Neuronal stem cell (in vitro differentiated cells): ENCODE measurements at regions not wholly inside any gene's neighbourhood (a gene's known extent, or its start where the extent isn't known, plus 50 kb on each side); places are given as distances from the start of the nearest gene placed in this dataset.
"Not testable (repeated sequence)": the region's sequence is repeated elsewhere in the genome, so short reads cannot be mapped to it uniquely, and the experiment has no call there.

ENCODE experiments used
- DNase-seq: peaks from one replicate; pipeline ENCODE4 v3.0.0-alpha.2; 2013; ENCODE audit warnings: low spot score
- H2AFZ ChIP-seq: one replicate; pipeline ENCODE4 v1.6.1; 2013; ENCODE audit warnings: mild to moderate bottlenecking, low read length, inconsistent platforms
- H2AK5ac ChIP-seq: 2 replicates; pipeline ENCODE4 v1.6.1; 2013; ENCODE audit warnings: low read depth, mild to moderate bottlenecking, inconsistent platforms, low read length, moderate library complexity, mixed read lengths
- H2BK120ac ChIP-seq: 2 replicates; pipeline ENCODE4 v1.6.1; 2013; ENCODE audit warnings: low read depth, mild to moderate bottlenecking, inconsistent platforms, low read length, moderate library complexity, mixed read lengths
- H2BK12ac ChIP-seq: one replicate; pipeline ENCODE4 v1.6.1; 2013; ENCODE audit warnings: low read length, inconsistent platforms
- H2BK15ac ChIP-seq: 2 replicates; pipeline ENCODE4 v1.6.1; 2013; ENCODE audit warnings: mild to moderate bottlenecking, low read length, inconsistent platforms, mixed read lengths
- H2BK5ac ChIP-seq: one replicate; pipeline ENCODE4 v1.6.1; 2013; ENCODE audit warnings: inconsistent platforms, mild to moderate bottlenecking, low read length, moderate library complexity
- H3K14ac ChIP-seq: one replicate; pipeline ENCODE4 v1.6.1; 2013; ENCODE audit warnings: low read length, inconsistent platforms
- H3K18ac ChIP-seq: 2 replicates; pipeline ENCODE4 v1.6.1; 2013; ENCODE audit warnings: low read length, inconsistent platforms
- H3K23ac ChIP-seq: 2 replicates; pipeline ENCODE4 v1.6.1; 2013; ENCODE audit warnings: low read depth, mild to moderate bottlenecking, mixed read lengths, low read length, inconsistent platforms; ENCODE audit not compliant: poor library complexity
- H3K27ac ChIP-seq: replicated peaks from 3 replicates; pipeline ENCODE4 v1.5.1; 2013; ENCODE audit warnings: low read length, inconsistent platforms
- H3K27me3 ChIP-seq, 3 experiments: 2 replicates each; pipeline ENCODE4 v1.6.1; 2013; ENCODE audit warnings: low read length in 3 of 3, mild to moderate bottlenecking in 2 of 3, inconsistent platforms in 1 of 3, low read depth in 1 of 3, mixed read lengths in 1 of 3, moderate library complexity in 1 of 3; ENCODE audit not compliant: control insufficient read depth in 3 of 3, insufficient read depth in 3 of 3
- H3K36me3 ChIP-seq, 2 donors: replicated peaks in 1 of 2; 2 replicates each; pipeline ENCODE4 v1.6.1; 2013; ENCODE audit warnings: low read length in 2 of 2; ENCODE audit not compliant: control insufficient read depth in 2 of 2, insufficient read depth in 2 of 2
- H3K4ac ChIP-seq: 2 replicates; pipeline ENCODE4 v1.6.1; 2013; ENCODE audit warnings: inconsistent platforms, mild to moderate bottlenecking, low read length, moderate library complexity
- H3K4me1 ChIP-seq, 2 donors: 1 replicate in 1 of 2; 2 replicates in 1 of 2; pipeline ENCODE4 v1.6.1; 2013; ENCODE audit warnings: low read length in 2 of 2, low read depth in 1 of 2; ENCODE audit not compliant: control insufficient read depth in 2 of 2, insufficient read depth in 1 of 2
- H3K4me2 ChIP-seq: one replicate; pipeline ENCODE4 v1.6.1; 2013; ENCODE audit warnings: mild to moderate bottlenecking, low read length, inconsistent platforms; ENCODE audit not compliant: insufficient read depth, poor library complexity, severe bottlenecking
- H3K4me3 ChIP-seq, 2 donors: 2 replicates each; pipeline ENCODE4 v1.5.1; 2013; ENCODE audit warnings: low read length in 2 of 2, mild to moderate bottlenecking in 2 of 2, inconsistent platforms in 1 of 2, moderate library complexity in 1 of 2
- H3K79me1 ChIP-seq: one replicate; pipeline ENCODE4 v1.6.1; 2013; ENCODE audit warnings: low read depth, mild to moderate bottlenecking, inconsistent platforms, low read length, moderate library complexity
- H3K9ac ChIP-seq: one replicate; pipeline ENCODE4 v1.6.1; 2013; ENCODE audit warnings: mild to moderate bottlenecking, low read depth, low read length, inconsistent platforms; ENCODE audit not compliant: poor library complexity
- H3K9me3 ChIP-seq, 2 donors: replicated peaks in 1 of 2; 2 replicates each; pipeline versions ENCODE3 to v1.6.1; 2013; ENCODE audit warnings: low read length in 2 of 2, mild to moderate bottlenecking in 2 of 2, inconsistent platforms in 1 of 2, low read depth in 1 of 2, mixed read lengths in 1 of 2, moderate library complexity in 1 of 2; ENCODE audit not compliant: control insufficient read depth in 2 of 2, insufficient read depth in 1 of 2
- H4K8ac ChIP-seq: one replicate; pipeline ENCODE4 v1.6.1; 2013; ENCODE audit warnings: low read depth, mild to moderate bottlenecking, inconsistent platforms, low read length, moderate library complexity
- H4K91ac ChIP-seq: one replicate; pipeline ENCODE4 v1.6.1; 2013; ENCODE audit warnings: low read length, low read depth, mild to moderate bottlenecking, inconsistent platforms; ENCODE audit not compliant: poor library complexity
- WGBS, 2 donors: extraction: QIAGEN DNeasy Blood & Tissue Kit; methylation state at CpG; one replicate each; pipeline ENCODE4 v1.1.7; 2013; ENCODE audit warnings: missing lambda C conversion rate in 2 of 2, mixed read lengths in 1 of 2; ENCODE audit not compliant: insufficient read length in 2 of 2, insufficient replicate concordance in 1 of 2; ENCODE audit errors: extremely low coverage in 2 of 2; 5-methylcytosine and 5-hydroxymethylcytosine counted together

DNA sequence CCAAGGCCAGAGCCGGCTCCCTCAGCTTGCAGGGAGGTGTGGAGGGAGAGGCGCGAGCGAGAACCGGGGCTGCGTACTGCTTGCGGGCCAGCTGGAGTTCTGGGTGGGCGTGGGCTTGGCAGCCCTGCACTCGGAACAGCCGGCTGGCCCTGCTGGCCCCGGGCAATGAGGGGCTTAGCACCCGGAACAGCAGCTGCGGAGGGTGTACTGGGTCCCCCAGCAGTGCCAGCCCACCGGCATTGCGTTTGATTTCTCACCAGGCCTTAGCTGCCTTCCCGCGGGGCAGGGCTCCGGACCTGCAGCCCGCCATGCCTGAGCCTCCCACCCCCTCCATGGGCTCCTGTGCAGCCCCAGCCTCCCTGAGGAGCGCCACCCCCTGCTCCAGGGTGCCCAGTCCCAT is 495.5 kb upstream of the PLXNA2 start:
- H4K91ac ChIP-seq, H3K23ac ChIP-seq, H3K9ac ChIP-seq, H3K27ac ChIP-seq, H3K14ac ChIP-seq, H2BK15ac ChIP-seq, H3K4ac ChIP-seq, H3K4me3 ChIP-seq, DNase-seq, H2BK5ac ChIP-seq, H2AK5ac ChIP-seq, H3K79me1 ChIP-seq, H3K27me3 ChIP-seq, H2BK12ac ChIP-seq, H3K4me1 ChIP-seq, H3K4me2 ChIP-seq, H2BK120ac ChIP-seq, H2AFZ ChIP-seq, H3K9me3 ChIP-seq, H3K36me3 ChIP-seq, H3K18ac ChIP-seq, H4K8ac ChIP-seq: not testable (repeated sequence)
- WGBS, 2 donors: no CpG with 5 or more reads among the region's 20 CpGs

- no peak overlapping the region for H3K18ac ChIP-seq
These were observed 497.1 kb upstream of the PLXNA2 start for GRCh38 chr1:208741296-208741695.

GRCh38 chr1:208743361-208743760 is 499.2 kb upstream of the PLXNA2 start:
- H3K23ac ChIP-seq: no peak overlapping the region
- no peak overlapping the region for H3K4me2 ChIP-seq
- no peak overlapping the region for H3K9ac ChIP-seq
- no peak overlapping the region for H2AK5ac ChIP-seq
- H3K27ac ChIP-seq: no peak overlapping the region
- no peaks in the 10 kb centered on the region for H3K79me1 ChIP-seq
- no peaks in the 10 kb centered on the region for H3K9me3 ChIP-seq
- no peak overlapping the region for H2BK15ac ChIP-seq
- H4K8ac ChIP-seq: no peak overlapping the region
- no peak overlapping the region for H3K4me3 ChIP-seq
- H3K36me3 ChIP-seq: no peaks in the 10 kb centered on the region
- H3K14ac ChIP-seq: no peak overlapping the region
- no peak overlapping the region for H4K91ac ChIP-seq
- no peak overlapping the region for H3K18ac ChIP-seq
- DNase-seq: no peak
- no peak overlapping the region for H3K4ac ChIP-seq
- no peaks in the 10 kb centered on the region for H3K4me1 ChIP-seq
- no peak overlapping the region for H2BK120ac ChIP-seq
- H2BK5ac ChIP-seq: no peak overlapping the region
- H3K27me3 ChIP-seq: no peaks in the 10 kb centered on the region
- WGBS, 2 donors: no CpG with 5 or more reads among the region's 5 CpGs
- H2BK12ac ChIP-seq: no peak overlapping the region
- no peak overlapping the region for H2AFZ ChIP-seq

More at GRCh38 chr1:208741296-208741695, 497.1 kb upstream of the PLXNA2 start:
- Histone ChIP-seq H2BK5ac (no peak overlapping the region), H2BK12ac (no peak overlapping the region), H2BK120ac (no peak overlapping the region), H3K23ac (no peak overlapping the region), H2AFZ (no peak overlapping the region), H3K4ac (no peak overlapping the region), H3K79me1 (no peaks in the 10 kb centered on the region), H2BK15ac (no peak overlapping the region), H4K8ac (no peak overlapping the region), H3K9ac (no peak overlapping the region), H3K4me2 (no peak overlapping the region), H3K27me3 (no peaks in the 10 kb centered on the region), H3K9me3 (no peaks in the 10 kb centered on the region), H4K91ac (no peak overlapping the region), H3K36me3 (no peaks in the 10 kb centered on the region), H3K14ac (no peak overlapping the region), H2AK5ac (no peak overlapping the region), H3K27ac (no peak overlapping the region), H3K4me3 (no peak overlapping the region), H3K4me1 (no peaks in the 10 kb centered on the region)
- no CpG with 5 or more reads among the region's 3 CpGs for WGBS, 2 donors
- no peak for DNase-seq

DNA sequence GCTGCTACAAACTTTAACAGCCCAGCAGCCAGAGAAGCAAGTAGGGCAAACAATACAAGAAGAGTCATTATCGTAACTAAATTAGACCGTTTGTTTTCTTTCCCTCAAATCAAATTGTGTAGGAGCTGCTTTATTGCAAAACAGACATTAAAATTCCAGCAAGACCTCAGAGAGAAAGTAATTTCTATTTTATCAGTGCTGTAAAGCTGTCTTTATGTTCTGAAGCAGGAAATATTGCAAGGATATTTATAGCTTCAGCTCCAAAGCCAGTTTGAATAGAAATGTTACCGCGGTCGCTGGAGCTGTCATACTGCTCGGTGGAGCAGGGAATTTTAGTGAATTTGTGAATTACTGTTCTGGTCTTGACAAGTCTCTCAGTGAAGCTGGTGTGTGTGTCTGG is 503.8 kb upstream of the PLXNA2 start:
- Histone ChIP-seq H3K18ac (no peak overlapping the region), H3K4me1 (no peaks in the 10 kb centered on the region), H4K91ac (no peak overlapping the region), H3K36me3 (no peaks in the 10 kb centered on the region), H3K4ac (no peak overlapping the region), H3K4me3 (no peak overlapping the region), H3K14ac (no peak overlapping the region), H2BK5ac (no peak overlapping the region), H2AFZ (no peak overlapping the region), H3K27me3 (no peaks in the 10 kb centered on the region), H3K23ac (no peak overlapping the region), H2BK120ac (no peak overlapping the region), H3K4me2 (no peak overlapping the region), H2BK12ac (no peak overlapping the region), H3K79me1 (no peaks in the 10 kb centered on the region), H3K9me3 (no peaks in the 10 kb centered on the region), H3K27ac (no peak overlapping the region), H3K9ac (no peak overlapping the region), H2AK5ac (no peak overlapping the region), H2BK15ac (no peak overlapping the region), H4K8ac (no peak overlapping the region)
- DNase-seq: no peak
- no CpG with 5 or more reads among the region's 6 CpGs for WGBS, 2 donors
